GM18505 (cell line): ENCODE measurements at regions not wholly inside any gene's neighbourhood (a gene's known extent, or its start where the extent isn't known, plus 50 kb on each side); places are given as distances from the start of the nearest gene placed in this dataset.
"Not testable (repeated sequence)": the region's sequence is repeated elsewhere in the genome, so short reads cannot be mapped to it uniquely, and the experiment has no call there.

ENCODE experiments used
- ATAC-seq: cut with Tn5 transposase; IDR thresholded peaks from one replicate; pipeline ENCODE4 v1.9.1; 2021; ENCODE audit not compliant: unreplicated experiment
- POLR2A ChIP-seq: IDR thresholded peaks from 4 replicates; pipeline ENCODE4 v1.6.1; 2011; ENCODE audit warnings: borderline replicate concordance; ENCODE audit not compliant: insufficient read depth, insufficient read length; ENCODE audit errors: extremely low read depth

- ATAC-seq = no peak
- TF ChIP-seq POLR2A = no peak
These were observed 154.1 kb downstream of the SH3BP4 start for GRCh38 chr2:235105821-235106359.

GRCh38 chr2:235106874-235107639 lies 155.2 kb downstream of the SH3BP4 start:
- no peak for TF ChIP-seq POLR2A

GRCh38 chr2:235107640-235107951 lies 155.8 kb downstream of the SH3BP4 start:
- no peak for ATAC-seq
- TF ChIP-seq POLR2A = no peak

More at GRCh38 chr2:235106874-235107639, 155.2 kb downstream of the SH3BP4 start:
- ATAC-seq = no peak

- not testable (repeated sequence) for ATAC-seq
These were observed 157.7 kb downstream of the SH3BP4 start for GRCh38 chr2:235109561-235109960.

- TF ChIP-seq POLR2A = no peak
- ATAC-seq = no peak
These were observed 160.5 kb downstream of the SH3BP4 start for GRCh38 chr2:235112365-235112764.

DNA sequence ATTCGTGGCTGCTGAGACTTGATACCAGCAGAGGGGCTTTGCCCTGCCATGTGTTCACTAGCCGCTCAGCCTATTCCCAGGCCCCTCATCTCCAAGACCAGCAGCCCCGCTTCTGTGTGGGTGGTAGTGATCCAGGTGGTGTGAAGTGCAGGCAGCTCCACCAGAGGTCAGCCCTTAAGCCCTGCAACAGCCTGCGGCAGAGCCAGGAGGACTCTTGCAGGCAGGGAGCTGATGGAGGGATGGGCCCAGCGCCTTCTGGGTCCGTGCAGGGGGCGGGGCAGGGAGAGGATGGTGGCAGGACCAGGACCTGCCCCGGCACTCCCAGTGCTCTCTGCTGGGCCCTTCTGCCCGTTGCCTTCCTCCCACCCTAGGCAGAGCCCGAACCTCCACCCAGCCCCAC lies 162.0 kb downstream of the SH3BP4 start:
- no peak for TF ChIP-seq POLR2A

DNA sequence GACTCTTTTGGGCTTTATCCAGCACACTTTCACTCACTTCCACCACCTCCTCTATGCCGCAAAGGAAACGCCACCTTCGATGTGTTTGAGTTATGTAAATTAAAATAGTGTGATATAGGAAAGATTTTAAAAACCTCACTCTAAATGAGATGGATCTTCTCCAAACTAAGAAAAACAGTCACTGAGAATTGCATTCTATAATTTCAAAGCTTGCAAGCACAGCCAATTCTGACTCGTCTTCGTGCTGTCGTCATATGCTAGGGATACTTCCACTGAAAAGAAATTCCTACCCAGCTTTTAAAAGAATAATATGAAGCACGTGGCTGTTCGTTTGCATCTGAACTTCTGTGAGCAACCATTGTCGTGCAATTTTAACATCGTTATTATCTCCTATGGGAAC lies 162.5 kb downstream of the SH3BP4 start:
- no peak for ATAC-seq
- no peak for TF ChIP-seq POLR2A

More for the DNA sequence above, 162.0 kb downstream of the SH3BP4 start:
- no peak for ATAC-seq

GRCh38 chr2:235115521-235115920 lies 163.7 kb downstream of the SH3BP4 start:
- no peak for TF ChIP-seq POLR2A
- no peak for ATAC-seq

- ATAC-seq = no peak
These were observed 165.2 kb downstream of the SH3BP4 start for GRCh38 chr2:235116885-235117492.

DNA sequence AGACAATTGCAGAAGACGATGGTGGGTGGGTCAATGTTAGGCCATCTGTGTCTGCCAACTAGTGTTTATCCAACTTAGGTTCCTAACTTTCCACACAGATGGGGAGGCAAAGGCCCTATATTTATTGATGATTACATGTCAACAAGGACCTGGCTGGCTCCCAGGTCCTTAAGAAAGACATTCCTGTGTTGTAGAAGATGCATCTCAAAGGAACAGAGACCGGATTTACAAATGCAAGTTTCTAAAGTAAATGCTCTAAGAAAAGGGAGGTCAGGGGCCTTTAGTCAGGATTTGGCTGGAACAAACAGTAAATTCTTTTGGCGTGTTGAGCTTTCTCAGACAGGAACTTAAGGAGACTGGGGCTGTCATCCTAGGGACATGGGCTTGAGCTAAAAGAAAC lies 175.0 kb downstream of the SH3BP4 start:
- no peak for ATAC-seq
- TF ChIP-seq POLR2A = no peak

More at GRCh38 chr2:235116885-235117492, 165.2 kb downstream of the SH3BP4 start:
- no peak for TF ChIP-seq POLR2A

- ATAC-seq = no peak
- no peak for TF ChIP-seq POLR2A
These were observed 176.1 kb downstream of the SH3BP4 start for GRCh38 chr2:235127931-235128330.

GRCh38 chr2:235129850-235130249 lies 178.0 kb downstream of the SH3BP4 start:
- TF ChIP-seq POLR2A = no peak
- ATAC-seq = no peak

DNA sequence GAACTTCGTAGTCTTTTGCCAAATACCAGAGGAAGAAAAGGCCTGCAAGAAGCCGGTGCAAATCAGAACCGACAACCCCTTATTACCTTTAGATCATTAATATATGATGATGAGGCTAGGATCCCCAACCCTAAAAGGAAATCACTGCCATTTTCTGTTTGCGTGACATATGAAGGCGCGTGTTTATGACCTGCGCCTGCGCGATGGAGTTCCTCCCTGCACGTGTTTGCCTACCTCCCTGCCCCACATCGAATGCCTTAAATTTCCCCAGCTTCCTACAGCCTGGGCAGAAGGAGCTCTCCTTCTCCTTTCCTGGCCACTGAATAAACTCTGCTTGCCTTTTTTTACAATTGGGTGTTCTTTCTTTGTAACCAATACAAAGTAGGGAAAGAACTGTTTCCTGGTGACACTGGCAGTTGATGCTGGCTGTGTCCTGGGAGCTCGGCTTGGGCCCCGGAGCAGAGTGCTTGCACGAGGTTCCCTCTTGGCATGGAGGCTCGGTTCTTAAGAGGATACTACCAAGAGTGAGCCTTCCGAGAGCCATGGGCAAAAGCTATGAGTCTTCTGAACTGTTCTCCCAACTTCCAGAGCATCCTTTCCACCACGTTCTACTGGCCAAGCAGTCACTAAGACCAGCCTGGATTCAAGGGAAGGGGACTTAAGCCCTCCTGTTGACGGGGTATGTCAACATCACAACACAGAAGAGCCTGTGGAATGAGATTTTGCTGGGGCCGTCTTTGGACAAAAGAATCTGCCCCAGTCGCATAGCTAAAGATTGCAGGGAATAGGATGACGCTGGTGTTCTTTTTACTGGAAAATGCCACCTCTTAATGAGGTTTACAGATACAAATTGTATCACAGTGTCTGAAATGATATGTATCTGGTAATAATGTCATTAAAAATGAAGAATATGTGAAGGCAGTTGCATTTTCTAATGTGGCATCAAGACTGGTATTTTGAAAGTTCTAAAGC lies 179.8 kb downstream of the SH3BP4 start:
- TF ChIP-seq POLR2A = no peak
- no peak for ATAC-seq

- ATAC-seq = no peak
- no peak for TF ChIP-seq POLR2A
These were observed 180.8 kb downstream of the SH3BP4 start for GRCh38 chr2:235132651-235133050.

DNA sequence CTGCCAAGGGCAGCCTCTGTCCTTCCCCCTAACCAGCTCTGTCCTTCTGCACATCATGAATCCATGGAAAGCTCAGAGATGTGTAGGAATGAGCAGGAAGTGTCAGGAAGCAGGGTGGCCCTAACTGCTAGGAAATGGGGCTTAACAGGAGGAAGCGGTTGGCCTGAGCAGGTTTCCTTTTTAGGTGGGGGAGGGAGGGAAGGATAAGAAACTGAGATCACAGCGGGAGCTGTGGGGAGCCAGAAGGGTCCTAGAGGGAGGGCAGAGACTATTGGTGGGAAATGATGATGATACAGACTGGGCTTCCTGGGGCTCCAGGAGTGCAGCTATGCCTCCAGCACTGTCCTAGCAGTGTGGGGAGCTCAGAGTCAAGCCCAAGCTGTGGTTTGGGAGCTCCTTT lies 182.0 kb downstream of the SH3BP4 start:
- no peak for TF ChIP-seq POLR2A
- ATAC-seq = no peak
